ENCODE measurements at regions not wholly inside any gene's neighbourhood (a gene's known extent, or its start where the extent isn't known, plus 50 kb on each side); places are given as distances from the start of the nearest gene placed in this dataset.

GRCh38 chr6:11633741-11634509 lies 96.4 kb downstream of the TMEM170B start:
- DNase-seq, result no peak

GRCh38 chr6:11634948-11635347 lies 97.4 kb downstream of the TMEM170B start:
- DNase-seq, result no peak

DNA sequence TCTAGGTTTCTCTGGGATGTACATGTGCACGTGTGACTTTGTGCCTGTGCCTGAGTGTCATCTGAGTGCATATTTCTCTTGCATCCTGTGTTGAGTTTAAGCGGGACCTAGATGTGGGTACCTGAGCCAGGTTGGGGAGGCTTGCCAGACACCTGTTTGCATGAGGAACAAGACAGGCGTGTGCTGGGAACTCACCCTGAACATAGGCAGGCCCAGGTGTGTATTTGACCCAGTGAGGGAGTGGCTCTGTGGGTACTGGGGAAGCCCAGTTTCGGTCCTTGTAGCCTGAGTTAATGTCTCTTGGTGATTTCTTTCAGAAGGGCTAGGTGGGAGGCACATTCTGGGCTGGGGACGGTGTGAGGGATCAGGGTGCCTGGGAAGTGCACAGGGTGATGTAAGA lies 98.6 kb downstream of the TMEM170B start:
- DNase-seq, result no peak

DNA sequence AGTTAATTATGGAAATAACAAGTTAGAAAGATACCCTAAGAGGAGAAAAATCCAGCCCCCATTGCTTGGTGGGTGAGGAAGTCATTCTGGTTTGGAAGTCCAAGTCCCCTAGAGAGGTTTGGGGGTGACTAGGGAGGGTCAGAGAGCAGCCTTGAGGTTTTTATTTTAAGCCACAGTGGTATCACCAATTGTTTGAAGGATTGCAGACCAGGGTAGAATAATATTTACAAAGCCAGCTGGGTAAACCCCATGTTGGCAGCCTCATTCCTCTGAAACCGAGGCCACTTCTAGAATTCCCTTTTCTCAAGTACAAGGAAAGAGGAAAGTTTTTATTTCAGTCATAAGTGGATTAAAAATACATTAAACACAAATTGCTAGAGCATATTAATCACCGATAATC lies 99.7 kb downstream of the TMEM170B start:
- no peak for DNase-seq

GRCh38 chr6:11639376-11640235 lies 102.1 kb downstream of the TMEM170B start:
- DNase-seq, result no peak

DNA sequence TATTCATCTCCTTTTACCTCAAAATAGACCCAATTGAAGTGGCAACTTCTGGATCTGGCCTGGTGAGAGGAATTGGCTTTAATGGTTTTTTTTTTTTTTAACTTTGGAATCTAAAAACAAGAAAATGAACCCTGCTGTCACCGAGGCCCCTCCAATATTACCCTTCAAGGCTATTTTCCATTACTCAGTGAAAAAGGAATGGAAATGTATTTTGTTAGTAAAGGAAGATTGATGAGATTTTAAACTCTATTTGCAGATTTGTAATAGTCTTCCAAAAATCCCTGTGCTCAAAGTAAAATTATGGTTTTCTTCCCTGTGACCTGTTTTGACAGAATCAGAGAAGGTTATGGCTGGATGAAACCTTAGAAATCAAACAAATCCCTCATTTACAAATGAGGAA lies 102.9 kb downstream of the TMEM170B start:
- DNase-seq, result no peak

- DNase-seq, result no peak
Observed at GRCh38 chr6:11644071-11644470, 106.5 kb downstream of the TMEM170B start.

- DNase-seq, result no peak
Observed at GRCh38 chr6:11644601-11645000, 107.1 kb downstream of the TMEM170B start.

- DNase-seq, result peak; percentile 19
Observed at GRCh38 chr6:11645016-11645415, 107.5 kb downstream of the TMEM170B start.

- DNase-seq, result no peak
Observed at GRCh38 chr6:11648436-11648775, 110.9 kb downstream of the TMEM170B start.

- DNase-seq, result no peak
Observed at GRCh38 chr6:11648889-11649288, 111.3 kb downstream of the TMEM170B start.

GRCh38 chr6:11650025-11650696 lies 112.6 kb downstream of the TMEM170B start:
- DNase-seq, result peak; percentile 79

DNA sequence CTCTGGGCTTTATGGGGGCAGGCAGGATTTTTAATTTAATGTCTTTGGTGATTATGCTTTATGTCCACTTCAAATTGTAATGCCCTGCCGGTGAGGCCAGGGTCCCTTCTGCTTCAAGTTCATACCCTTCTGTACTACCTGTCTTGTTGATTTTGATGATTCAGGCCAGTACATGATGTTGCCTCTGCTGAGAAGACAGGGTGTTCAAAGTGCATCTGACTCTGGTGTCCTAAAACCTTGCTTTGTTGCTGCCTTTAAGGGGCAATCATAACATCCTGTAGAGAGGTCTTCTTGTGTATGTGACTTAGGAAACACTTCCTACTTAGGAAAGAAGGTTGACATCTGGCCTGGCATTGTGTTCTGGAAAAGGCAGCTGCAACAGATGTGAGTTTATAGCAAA lies 113.2 kb downstream of the TMEM170B start:
- DNase-seq, result no peak

GRCh38 chr6:11653028-11653583 lies 115.6 kb downstream of the TMEM170B start:
- peak; percentile 75 for DNase-seq

DNA sequence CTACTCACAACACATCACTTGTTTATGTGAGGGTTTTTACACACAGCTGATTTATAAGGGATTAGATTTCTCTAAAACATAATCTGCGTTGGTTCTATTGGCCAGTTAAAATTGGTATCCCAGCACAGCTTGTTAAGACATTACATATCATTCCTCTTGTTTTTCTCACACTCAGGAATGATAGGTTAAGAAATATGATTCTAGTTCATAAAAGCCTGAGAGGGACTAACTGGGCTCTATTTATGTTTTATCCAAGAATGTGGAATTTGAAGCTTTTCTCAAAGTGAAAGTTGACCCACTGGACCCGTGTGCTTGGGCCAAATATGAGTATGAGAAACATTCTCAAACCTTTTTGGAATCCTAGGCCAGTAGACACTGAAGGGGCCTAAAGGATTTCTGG lies 117.3 kb downstream of the TMEM170B start:
- DNase-seq, result no peak

- no peak for DNase-seq
Observed at GRCh38 chr6:11656491-11656890, 118.9 kb downstream of the TMEM170B start.

DNA sequence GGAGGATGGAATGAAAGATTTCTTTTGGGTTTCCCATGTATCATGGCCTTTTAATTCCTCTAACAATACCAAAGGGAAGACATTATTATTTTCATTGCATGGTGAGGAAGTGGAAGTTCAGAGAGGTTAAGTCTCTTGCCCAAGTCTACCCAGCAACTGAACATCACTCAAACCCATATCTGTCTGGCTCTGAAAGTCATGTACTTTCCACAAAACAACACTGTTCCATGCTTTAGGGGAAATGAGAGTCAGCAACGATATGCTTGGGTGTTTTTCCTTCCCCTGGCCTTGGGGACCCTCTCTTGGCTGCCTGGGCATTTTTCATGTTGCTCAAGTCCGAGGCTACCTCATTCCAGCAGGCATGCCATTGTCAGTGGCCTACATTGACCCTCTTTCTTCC lies 118.8 kb downstream of the ADTRP start:
- DNase-seq, result no peak

GRCh38 chr6:11662323-11662722 lies 116.3 kb downstream of the ADTRP start:
- DNase-seq, result no peak

GRCh38 chr6:11663519-11663918 lies 115.1 kb downstream of the ADTRP start:
- DNase-seq, result no peak

Measured in NCI-H226 (cell line).